ENCODE measurements at regions not wholly inside any gene's neighbourhood (a gene's known extent, or its start where the extent isn't known, plus 50 kb on each side); places are given as distances from the start of the nearest gene placed in this dataset.

- TF ChIP-seq CTCF (IDR thresholded peaks at IDR 0.05) (no peak), EP300 (IDR thresholded peaks at IDR 0.05) (no peak)
These were observed 210.9 kb upstream of the MANEA start for GRCh38 chr6:95366414-95366813.
